8988T (cell line): ENCODE measurements at regions not wholly inside any gene's neighbourhood (a gene's known extent, or its start where the extent isn't known, plus 50 kb on each side); places are given as distances from the start of the nearest gene placed in this dataset.

ENCODE experiments used
- DNase-seq: peaks from one replicate; pipeline ENCODE4 v3.0.0; 2011

DNA sequence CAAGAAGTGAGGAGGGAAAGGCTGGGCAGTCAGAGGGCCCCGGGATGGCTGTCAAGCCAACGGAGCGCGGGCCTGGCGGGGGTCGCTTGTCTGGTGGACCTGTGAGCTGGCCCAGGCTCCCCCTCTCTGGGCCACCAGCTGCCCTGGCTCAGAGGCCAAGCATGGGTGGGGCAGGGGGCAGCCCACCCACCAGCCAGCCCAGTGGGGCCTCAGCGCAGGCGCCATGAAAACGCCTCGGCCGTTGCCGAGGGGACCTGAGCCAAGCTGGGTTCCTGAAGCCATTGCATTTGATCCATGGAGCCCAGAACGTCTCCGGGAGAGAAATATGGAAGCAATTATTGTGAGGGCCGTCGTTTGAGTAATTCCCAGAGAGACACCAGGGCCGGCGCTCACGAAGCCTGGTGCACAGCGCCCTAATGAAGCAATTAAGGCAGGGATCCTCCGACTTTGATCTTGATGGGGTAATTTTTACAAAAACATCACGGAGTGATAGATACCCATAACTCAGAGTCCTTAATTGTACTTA is 90.5 kb upstream of the TTC34 start:
- DNase-seq, result no peak

DNA sequence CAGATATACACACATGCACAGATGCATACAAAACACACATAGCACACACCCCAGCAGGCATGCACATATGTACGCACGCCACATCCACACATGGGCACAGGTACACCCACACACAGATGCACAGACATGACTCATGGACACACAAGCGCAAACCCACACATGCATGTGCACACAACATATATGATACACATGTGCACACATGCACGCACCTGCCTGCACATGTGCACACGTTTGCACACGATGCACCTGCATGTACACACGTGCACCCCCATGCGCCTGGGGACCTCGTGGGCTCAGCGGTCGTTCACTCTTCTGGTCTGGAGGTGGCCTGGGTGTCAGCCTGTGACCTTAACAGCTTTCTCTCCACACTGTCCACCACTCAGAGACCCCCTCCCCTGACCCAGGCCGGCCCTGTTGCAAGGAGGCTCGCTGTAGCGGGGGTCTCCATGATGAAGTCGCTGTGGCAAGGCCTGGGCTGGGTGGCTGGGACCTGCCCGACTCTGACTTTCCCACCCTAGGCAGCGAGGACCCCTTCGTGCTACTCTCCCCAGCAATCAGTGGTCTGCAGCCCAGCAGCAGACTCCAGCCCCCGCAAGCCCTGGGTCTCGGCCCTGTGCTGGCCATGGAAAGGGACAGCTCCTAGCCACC is 92.1 kb upstream of the TTC34 start:
- DNase-seq, result no peak

DNA sequence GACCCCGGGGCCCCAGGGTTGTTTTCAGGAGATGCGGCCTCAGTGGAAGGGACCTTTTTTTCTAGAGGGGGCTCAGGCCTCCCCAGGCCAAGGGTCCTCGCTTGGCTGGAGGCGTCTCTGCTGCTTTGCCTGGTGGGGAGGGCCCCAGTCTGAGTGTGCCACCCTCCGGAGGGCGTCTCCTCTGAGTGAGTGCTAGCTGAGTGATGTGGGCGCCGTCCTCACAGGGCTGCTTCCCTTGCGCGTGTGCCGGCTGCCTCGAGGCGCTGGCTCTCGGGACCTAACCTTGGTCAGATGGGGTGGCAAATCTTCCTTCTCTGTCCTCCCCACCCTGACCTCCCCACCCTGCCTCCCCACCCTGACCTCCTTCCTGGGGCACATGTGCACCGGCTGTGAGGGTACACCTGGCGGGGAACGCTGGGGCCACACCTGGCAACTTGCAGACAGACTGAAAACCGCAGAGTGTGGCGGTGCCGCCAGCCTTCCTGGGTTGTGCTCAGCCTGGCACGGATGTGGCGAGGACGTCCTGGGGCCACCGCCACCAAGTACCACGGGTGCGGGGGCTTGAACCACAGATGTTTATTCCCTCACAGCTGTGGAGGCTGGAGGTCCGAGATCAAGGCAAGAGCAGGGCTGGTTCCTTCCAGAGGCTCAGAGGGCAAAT is 93.0 kb upstream of the TTC34 start:
- no peak for DNase-seq

DNA sequence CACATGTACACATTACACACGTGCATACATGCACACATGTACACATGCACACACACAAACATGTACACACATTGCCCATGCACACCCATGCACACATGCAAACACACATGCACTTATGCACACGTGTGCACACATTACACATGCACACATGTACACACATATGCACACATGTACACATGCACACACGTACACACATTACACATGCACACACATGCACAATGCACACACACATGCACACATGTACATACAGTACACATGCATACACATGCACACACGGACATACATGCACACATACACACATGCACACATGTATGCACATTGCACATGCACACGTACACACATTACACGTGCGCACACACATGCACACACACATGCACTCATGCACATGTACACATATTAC is 95.3 kb upstream of the TTC34 start:
- DNase-seq, result no peak

DNA sequence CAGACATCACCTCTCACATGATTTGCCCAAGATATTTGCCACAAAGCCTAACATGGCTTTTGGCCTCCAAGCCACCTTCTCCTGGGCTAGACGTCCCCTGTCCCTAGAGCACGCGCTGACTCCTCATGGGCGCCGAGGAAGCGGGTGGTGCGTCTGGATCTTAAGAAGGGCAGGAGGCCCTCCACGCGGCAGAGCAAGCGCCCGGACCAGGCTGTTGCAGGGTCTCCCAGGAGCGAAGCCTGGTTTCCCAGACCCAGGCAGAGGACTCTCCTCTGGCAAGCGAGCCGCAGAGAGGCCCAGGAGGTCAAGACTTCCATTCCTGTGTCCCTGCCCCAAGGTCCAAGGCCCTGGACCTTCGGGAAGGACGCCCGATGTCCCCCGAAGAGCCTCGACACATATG is 101.7 kb upstream of the TTC34 start:
- DNase-seq, result no peak

DNA sequence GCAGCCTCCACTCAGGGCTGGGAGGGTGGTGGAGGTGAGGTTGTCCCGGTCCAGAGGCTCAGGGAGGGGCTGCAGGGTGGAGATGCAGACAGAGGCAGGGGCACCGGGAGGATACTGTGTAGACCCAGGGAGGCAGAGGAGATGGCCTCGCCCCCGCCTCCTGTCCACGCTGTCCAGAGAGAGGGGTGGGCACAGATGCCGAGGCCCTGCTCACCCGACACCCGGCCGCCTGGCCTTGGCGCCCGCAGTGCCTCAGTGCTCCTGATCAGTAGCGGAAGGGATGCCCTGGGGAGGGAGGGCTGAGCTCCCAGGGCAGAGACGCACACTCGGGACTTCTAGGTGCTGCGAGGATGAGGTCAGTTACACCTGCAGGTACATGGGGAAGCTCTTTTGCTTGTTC is 102.7 kb upstream of the TTC34 start:
- DNase-seq, result no peak

DNA sequence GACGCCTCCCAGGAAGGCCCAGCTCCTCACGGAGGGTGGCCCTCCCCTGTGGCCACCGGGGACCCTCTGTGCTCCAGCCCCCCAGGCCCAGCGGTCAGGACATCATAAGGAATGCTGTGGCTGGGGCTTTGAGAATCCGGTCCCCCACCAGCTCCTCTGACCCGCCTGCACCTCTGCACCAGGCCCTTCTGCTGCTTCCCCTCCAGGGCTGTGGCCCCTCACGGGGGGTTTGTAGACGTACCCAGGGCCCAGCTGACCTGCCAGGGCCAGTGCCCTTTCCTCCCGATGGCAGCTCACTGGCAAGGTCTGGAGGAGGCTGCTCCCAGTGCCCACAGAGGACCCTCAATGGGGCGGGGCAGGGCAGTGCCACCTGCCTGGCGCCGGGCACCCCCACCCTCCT is 103.9 kb upstream of the TTC34 start:
- no peak for DNase-seq

DNA sequence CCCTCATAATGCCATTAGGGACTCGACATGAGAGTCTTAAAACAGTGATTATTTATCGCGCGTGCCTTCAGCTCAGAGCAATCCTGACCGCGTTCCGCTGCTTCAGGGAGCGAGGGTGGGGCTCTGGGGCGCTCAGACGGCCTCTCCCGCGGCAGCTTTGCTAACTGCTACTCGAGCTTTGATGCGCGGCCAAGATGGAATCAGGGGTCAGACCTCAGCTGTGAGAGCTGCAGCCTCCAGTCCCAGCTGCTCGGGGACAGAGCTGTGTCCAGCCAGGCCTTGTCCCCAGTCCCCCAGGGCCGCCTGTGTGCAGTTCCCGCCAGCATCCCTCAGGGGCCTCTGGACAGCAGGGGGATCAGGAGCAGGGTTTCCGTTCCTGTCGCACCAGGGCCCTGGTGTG is 104.6 kb upstream of the TTC34 start:
- no peak for DNase-seq

DNA sequence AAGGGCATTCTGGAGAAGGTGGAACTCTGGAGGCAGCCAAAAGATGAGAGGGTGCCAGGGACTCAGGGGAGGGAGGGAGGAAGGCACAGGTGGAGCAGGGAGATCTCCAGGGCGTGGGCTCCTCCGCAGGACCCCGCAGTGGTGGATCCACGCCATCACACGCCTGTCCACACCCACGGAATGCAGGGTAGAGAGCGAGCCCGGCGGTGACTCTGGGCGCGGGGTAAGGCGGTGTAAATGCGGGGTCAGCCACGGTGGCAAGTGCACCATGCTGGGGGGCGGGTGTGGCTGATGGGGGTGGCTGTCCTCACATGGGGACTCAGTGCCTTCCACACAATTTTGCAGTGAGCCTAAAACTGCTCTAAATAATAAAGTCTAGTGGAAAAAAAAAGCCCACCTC is 105.1 kb upstream of the TTC34 start:
- no peak for DNase-seq

DNA sequence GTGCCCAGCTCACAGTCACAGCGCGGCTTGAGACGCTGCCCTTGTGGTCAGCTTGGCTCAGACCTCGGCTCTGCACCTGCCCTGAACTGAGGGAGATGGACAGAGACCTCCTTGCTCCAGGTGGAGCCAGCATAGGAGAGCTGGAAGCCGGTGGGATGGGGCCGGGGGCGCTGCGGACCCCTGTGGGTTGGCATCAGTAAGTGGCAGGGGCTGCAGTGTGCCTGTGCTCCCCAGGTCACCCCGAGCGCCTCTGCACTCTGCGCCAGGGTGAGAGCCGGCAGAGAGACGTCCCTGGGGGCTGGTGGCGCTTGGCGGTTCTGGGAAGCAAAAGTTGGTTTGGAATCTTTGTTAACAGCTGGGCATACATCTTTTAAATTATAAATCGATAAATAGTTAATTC is 105.6 kb upstream of the TTC34 start:
- DNase-seq, result no peak

DNA sequence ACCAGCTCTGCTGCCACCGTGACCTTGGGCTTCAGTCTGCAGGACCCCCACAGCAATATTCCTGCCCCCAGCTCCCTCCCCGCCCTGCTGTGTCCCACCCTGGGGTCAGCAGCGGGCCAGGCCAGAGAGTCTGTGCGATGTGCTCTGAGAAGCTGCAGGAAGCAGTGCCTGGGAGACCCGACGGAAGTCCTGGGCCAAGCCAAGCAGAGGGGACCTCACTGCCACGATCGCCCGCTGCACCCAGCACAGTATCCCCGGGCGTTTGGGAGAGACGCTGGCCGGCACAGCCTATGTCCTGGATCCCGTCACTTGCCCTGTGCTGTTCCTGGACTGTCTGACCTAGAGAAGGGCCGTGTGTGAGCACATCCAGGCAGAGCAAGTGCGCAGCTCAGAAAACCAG is 106.6 kb upstream of the TTC34 start:
- no peak for DNase-seq

DNA sequence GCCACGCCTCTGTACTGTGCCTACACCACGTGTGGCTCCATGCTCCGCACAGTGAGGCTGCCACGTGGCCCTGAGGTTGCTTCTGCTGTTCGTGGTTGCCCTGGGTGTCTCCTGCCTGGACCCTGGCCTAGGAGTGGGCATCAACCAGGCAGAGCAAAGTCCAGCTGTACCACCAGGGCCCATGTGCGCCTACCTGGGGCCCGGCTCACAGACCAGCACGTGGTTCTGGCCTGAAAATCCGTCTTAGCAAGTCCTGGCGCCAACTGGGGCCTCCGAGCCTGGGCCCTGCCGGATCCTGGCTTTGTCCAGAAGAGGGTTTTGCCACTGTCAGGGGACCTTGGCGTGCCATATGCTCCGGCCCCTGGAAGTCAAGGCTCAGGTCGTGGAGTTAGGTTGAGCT is 107.1 kb upstream of the TTC34 start:
- no peak for DNase-seq

DNA sequence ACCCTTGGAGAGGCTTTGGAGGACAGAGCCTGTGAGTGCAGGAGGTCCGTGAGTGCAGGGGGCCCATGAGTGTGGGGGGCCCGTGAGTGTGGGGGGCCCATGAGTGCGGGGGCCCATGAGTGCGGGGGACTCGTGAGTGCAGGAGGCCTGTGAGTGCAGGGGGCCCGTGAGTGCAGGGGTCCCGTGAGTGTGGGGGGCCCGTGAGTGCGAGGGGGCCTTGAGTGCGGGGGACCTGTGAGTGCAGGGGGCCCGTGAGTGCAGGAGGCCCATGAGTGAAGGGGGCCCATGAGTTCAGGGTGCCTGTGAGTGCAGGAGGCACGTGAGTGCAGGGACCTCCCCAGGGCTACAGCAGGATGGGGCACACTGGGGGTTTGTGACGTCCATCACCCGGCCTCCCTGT is 108.3 kb upstream of the TTC34 start:
- DNase-seq, result no peak

DNA sequence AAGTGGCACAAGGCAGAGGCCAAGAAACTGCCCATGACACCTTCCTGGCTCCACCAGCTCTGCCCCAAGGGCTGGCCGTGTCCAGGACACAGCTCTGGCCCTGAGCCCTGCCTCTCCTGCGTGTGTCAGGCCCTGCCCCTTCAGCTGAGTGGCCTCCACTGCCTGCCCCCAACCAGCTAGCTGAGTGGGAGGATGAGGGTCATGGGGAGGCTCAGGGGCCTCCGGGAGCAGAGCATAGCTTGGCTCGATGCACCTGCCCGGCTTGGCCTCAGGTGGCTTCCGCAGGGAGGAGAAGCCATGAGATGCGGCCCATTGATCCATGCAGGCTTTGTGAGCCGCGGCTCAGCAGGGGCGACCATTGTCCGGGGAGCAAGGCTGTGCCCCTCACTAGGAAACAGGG is 108.7 kb upstream of the TTC34 start:
- DNase-seq, result no peak

DNA sequence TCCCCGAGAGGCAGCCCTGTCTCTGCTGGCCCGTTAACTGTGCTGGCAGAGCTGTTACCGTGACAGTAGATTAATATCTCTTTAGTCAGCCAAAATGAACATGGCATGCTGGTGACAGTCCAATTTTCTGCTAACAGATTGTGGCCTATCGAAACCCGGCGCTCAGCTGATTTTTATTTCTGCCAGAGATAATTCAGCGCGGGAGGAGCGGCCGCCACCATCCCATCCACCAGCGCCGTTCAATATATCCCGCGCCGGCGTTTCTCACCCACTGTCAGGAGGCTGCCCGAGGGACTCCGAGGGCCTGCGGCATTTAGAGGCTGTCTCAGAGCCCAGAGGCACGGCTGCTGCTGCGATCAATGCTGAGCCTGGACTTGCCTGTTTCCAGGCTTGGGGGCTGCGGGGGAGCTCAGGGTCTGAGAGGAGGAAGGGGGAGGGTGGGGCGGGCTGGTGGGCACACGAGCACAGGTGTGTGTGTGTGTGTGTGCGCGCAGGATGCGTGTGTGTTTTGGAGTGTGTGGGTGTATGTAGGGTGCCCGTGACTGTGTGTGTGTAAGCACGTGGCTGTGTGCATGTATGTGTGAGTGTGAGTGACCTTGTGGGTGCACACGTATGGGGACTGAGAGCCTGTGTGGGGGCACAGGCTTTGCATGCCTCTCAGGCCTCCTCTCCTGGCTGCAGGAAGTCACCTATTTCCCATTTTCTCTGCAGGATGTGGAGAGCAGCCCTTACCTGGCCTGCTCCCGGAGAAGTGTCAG is 109.7 kb upstream of the ACTRT2 start:
- no peak for DNase-seq

DNA sequence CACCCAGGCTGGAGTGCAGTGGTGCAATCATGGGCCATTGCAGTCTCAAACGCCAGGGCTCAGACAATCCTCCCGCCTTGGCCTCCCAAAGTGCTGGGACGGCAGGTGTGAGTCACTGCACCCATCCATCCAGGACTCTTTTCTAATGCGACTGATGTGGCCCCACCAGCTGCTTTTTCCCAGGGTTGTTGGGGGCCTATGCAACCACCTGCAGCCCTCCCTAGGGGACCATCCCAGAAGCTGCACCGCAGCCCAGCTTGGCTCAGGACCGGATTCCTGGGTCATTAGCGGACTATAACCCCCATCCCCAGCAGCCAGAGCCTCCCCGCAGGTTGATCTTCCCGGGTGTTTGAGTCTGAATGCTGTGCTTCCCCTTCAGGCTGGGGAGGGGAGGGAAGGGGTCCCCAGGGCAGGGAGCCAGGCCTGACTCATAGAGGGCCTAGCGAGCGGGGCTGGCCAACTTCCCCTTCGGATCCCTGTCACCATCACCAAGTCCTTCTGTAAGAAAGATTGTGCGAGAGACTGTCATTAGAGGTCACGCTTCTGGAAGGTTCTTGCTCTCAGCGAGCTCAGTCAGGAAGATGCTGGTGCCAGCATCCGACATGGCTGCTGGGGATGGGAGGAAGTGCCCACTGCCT is 108.7 kb upstream of the ACTRT2 start:
- DNase-seq, result no peak

DNA sequence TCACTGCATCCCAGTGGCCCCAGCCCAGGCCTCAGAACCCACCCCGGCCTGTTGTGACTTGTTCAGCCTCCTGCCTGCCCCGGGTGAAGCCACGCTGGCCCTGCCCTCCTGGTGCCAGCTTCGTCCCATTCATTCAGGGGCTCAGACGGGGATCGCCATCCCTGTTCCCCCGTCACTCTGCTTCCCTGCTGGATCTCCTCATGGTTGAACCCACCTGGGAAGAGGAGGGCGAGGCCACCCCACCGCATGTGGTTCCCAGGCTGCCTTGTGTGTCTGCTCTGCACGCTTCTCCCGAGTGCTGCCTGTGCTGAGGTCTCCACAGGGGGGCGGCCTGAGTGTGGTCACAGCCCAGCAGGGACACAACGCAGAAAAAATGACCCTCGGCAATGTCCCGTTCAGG is 108.2 kb upstream of the ACTRT2 start:
- DNase-seq, result no peak

DNA sequence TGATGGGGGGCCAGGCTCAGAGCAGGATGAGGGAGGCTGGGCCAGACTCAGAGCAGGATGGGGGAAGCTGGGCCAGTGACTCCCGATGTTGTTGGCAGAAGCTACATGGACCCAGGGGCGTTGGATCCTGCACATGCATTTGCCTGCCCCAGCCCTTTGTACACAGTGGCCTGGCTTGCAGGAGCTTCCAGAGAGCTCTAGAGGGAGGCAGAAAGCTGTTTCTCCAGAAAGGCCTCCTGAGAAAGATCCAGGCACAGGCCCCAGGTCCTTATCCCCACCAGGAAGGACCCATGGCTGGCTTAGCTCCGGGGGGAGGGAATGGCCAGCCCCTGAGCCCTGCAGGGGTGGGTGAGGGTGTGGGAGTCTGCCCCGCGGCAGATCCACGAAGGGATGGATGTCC is 106.6 kb upstream of the ACTRT2 start:
- no peak for DNase-seq

DNA sequence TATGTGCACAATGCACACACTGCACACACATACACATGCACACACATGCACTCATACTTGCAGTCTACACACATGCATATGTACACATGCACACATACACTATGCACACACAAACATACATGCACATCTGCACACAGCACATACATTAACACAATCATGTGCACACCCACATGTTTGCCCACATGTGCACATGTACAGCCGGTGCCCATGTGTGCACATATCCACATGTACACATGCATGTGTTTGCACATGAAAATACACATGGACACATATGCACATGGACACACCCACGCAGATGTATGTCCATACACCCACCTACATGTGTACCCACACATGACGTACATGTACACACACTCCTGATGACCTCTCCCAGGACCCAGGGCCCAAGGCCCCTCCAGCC is 105.1 kb upstream of the ACTRT2 start:
- no peak for DNase-seq

DNA sequence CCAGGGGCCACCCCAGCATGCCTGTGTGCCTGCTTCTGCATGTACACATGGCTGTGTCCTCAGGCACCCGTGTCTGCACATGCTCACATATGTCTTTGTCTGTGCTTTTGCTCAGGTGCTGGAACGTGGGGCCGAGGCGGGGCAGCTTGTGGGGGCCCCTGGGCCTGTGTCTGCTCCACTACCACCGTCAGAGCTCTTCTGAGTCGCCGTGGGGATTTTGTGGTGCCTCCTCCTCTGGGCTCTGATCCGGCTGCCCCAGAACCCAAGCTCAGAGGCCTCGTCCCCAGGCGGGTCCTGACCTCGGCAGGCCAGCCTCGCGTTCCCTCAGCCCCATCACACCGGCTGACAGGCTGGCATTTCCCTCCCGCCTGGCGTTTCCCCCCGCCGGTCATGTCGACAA is 104.6 kb upstream of the ACTRT2 start:
- DNase-seq, result no peak

DNA sequence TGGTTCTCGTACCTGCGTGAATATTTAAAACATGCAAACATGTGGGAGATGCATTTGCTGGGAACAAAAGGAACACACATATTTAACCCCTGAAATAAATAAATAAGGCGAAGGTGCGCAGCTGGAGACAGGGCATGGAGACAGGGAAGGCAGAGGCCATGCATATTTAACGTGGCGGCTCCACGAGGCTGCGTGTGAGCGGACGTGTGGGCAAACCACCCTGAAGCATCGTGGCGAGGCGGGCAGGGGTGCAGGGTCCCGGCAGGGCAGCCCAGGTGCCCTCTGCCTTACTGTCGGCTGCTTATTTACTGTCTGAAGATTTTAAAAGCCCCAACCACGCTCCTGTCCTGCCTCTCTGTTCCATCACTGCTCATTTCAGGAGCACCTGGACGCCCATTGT is 104.0 kb upstream of the ACTRT2 start:
- DNase-seq, result no peak

DNA sequence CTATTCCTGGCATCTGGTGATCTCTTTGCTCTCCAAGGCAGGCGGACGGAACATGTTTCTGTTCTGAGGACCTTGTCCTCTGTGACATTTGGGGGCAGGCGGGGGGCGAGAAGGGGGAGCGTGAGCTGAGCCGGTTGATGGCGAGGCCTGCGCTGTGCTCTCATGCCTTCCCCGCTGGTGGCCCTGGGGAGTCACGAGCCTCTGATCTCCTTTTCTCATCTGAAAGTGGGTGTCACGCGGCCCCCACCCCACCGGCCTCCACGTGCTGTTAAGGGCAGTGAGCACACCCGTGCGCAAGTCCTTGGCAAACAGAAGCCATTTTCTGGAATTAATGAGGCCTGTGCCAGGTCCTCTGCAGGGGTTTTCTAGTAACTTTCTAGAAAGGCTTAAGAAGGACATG is 102.8 kb upstream of the ACTRT2 start:
- no peak for DNase-seq

DNA sequence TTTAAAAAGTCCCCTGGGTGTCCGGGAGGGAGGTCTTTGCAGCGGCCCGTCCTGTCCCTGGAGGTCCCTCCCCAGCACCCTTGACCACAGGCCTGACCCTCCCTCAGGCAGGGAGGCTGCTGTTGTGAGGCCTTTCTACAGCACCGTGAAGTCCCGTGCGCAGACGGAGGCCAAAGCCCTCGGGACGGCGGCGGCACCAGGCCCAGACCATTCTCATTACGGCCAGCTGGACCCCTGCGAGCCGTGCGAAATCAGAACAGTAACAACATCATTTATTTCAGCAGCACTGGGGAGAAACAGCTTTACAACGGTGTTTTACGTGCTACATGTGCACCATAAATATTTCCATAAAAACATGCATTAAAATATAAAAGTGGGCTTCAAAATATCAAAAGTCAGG is 101.4 kb upstream of the ACTRT2 start:
- no peak for DNase-seq
